Astrocyte of the cerebellum (primary cell): ENCODE measurements at regions not wholly inside any gene's neighbourhood (a gene's known extent, or its start where the extent isn't known, plus 50 kb on each side); places are given as distances from the start of the nearest gene placed in this dataset.

Experiments
- DNase-seq: peaks from one replicate; pipeline ENCODE4 v3.0.0-alpha.2; 2011; ENCODE audit warnings: low read depth
- H3K4me3 ChIP-seq: 2 replicates; pipeline ENCODE4 v1.5.1; 2011; ENCODE audit warnings: mild to moderate bottlenecking, low read depth, low read length, moderate library complexity
- in situ Hi-C: cut with HindIII; loops from 2 replicates; pipeline ENCODE4 v1.10.0; 2017; ENCODE audit warnings: low sequenced_read_pairs
- TF ChIP-seq, protein P1 (sequence below): IDR thresholded peaks from 2 replicates; pipeline ENCODE4 v1.5.1; 2012; ENCODE audit warnings: low read length, low read depth, moderate library complexity, mild to moderate bottlenecking; ENCODE audit errors: missing control alignments

DNA sequence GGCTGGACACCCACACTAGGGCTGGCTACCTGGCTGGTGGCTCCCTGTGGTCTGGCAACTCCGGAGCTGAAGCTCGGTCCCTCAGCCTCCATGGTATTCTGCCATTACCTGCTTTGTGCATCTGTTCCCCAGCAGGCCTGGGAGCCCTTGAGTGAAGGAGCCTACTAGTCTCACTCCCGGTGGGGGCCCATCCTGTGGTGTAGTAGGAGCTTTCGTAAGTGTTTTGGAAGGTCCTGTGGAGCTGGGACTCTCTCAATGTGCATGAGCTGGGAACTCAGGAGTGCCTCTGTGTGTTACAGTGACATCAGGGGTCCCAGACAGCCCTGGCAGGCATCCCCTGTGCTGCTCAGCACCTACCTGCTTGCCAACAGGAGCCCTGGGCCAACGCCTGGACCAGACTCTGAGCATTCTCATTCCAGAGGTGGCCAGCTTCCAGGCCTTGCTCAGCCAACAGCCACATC is 267.1 kb downstream of the GADD45G start:
- no peak for DNase-seq
- TF ChIP-seq, protein P1, sequence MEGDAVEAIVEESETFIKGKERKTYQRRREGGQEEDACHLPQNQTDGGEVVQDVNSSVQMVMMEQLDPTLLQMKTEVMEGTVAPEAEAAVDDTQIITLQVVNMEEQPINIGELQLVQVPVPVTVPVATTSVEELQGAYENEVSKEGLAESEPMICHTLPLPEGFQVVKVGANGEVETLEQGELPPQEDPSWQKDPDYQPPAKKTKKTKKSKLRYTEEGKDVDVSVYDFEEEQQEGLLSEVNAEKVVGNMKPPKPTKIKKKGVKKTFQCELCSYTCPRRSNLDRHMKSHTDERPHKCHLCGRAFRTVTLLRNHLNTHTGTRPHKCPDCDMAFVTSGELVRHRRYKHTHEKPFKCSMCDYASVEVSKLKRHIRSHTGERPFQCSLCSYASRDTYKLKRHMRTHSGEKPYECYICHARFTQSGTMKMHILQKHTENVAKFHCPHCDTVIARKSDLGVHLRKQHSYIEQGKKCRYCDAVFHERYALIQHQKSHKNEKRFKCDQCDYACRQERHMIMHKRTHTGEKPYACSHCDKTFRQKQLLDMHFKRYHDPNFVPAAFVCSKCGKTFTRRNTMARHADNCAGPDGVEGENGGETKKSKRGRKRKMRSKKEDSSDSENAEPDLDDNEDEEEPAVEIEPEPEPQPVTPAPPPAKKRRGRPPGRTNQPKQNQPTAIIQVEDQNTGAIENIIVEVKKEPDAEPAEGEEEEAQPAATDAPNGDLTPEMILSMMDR, result no peak
- no peak overlapping the region for H3K4me3 ChIP-seq
- in situ Hi-C loops, result no loop called here

DNA sequence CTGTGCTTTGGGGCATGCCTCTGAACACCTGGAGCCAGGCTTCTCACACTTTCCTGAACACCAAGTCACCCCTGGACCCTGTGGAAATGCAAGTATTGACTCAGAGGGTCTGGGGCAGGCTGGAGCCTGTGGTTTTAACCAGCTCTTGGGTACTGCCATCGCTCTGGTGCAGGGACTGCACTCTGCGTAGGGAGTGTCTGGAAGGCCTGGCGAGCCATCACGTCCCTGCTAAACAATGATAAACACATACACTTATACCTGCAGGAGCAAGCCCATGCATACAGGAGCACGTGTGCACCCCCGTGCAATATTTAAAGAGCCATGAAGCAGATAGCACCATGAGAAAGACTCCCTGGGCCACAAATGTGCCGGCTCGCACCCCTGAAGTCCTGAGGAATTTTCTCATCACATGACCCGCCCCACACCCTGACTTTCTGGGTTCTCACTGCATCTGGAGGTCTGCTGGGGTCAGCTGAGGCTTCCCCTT is 267.7 kb downstream of the GADD45G start:
- no peak for DNase-seq
- no peak overlapping the region for H3K4me3 ChIP-seq
- in situ Hi-C loops, result no loop called here
- TF ChIP-seq, protein P1, result no peak

GRCh38 chr9:89872913-89873707 is 268.3 kb downstream of the GADD45G start:
- DNase-seq, result no peak
- TF ChIP-seq, protein P1, result no peak
- H3K4me3 ChIP-seq, result no peak overlapping the region
- in situ Hi-C loops, result no loop called here

DNA sequence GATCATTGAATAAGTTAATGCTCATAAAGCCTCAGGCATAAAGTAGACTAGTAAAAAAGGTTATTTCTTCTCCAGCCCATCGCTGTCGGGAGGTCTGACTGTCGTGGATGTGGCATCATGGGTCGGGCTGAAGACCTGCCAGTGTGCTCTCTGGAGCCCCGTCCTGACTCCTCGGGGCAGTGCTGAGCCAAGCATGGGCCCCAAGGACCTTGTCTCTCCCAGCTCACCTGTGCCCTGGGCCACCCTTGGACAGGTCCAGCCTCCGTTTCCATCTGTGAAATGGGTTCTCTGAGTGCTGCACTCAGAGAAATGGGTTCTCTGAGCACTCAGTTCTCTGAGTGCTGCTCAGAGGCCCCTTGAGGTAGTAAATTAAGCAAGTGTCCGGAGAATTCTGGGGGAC is 269.0 kb downstream of the GADD45G start:
- TF ChIP-seq, protein P1, result no peak
- no peak for DNase-seq
- H3K4me3 ChIP-seq, result no peak overlapping the region
- in situ Hi-C loops, result no loop called here

DNA sequence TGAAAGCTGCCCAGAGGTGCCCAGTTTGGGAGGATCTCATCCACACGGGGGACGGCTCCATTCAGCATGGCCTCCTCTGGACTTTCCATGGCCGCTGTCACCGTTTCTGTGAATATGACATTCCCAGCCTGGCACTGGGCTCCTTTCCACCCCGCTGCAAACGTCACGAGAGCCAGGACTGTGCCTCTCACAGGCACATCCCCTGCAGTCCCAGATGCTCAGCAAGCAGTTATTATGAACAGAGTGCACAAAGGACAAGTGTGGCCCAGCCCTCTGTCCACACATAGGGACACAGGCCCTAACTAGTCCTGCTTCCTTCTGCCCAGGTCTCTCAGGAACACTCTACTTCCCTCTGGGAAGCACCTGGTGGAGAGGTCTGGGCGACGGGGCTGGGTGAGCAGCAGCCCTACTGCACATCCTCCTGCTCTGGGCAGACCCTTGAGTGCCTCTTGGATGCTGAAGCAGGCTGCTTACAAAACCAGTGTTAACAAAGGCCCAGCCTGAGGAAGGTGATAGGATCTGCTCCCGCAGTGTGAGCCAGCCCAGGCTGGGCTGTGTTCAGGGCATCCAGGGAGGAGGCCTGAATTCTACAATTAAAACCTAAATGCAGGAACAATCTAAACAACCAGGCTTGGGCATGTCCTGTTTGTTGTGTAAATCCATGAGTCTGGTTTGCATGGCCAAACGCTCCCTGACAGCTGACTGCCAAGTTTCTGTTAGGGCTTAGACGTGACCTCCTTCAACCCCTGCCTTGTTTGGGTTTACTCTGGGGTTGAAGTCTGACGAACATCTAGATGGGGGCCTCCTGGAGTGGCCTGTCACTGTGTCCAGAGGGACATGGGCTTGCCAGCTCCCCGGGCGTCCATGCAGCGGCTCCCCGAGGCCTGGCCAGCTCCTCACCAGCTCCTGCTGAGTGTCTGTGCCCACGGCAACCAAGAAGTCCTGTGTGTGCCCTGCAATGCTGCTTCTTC is 269.8 kb downstream of the GADD45G start:
- no peak overlapping the region for H3K4me3 ChIP-seq
- DNase-seq, result no peak
- in situ Hi-C loops, result no loop called here
- TF ChIP-seq, protein P1, result no peak
